GM21390 (cell line): ENCODE measurements at regions not wholly inside any gene's neighbourhood (a gene's known extent, or its start where the extent isn't known, plus 50 kb on each side); places are given as distances from the start of the nearest gene placed in this dataset.
"Not testable (repeated sequence)": the region's sequence is repeated elsewhere in the genome, so short reads cannot be mapped to it uniquely, and the experiment has no call there.

ENCODE experiments used
- ATAC-seq: cut with Tn5 transposase; IDR thresholded peaks from one replicate; pipeline ENCODE4 v1.9.1; 2021; ENCODE audit not compliant: unreplicated experiment

GRCh38 chr4:159780196-159780922 lies 677.5 kb downstream of the RAPGEF2 start:
- ATAC-seq = no peak

GRCh38 chr4:159787901-159788300 lies 685.0 kb downstream of the RAPGEF2 start:
- no peak for ATAC-seq

- no peak for ATAC-seq
Observed at GRCh38 chr4:159791334-159791733, 688.5 kb downstream of the RAPGEF2 start.

GRCh38 chr4:159804592-159804991 lies 701.7 kb downstream of the RAPGEF2 start:
- ATAC-seq = not testable (repeated sequence)

GRCh38 chr4:159823743-159824142 lies 720.9 kb downstream of the RAPGEF2 start:
- no peak for ATAC-seq

GRCh38 chr4:159828687-159829086 lies 725.8 kb downstream of the RAPGEF2 start:
- no peak for ATAC-seq

GRCh38 chr4:159829184-159829583 lies 726.3 kb downstream of the RAPGEF2 start:
- no peak for ATAC-seq

GRCh38 chr4:159837071-159837470 lies 734.2 kb downstream of the RAPGEF2 start:
- ATAC-seq = no peak

GRCh38 chr4:159855731-159856130 lies 752.9 kb downstream of the RAPGEF2 start:
- ATAC-seq = no peak

- ATAC-seq = no peak
Observed at GRCh38 chr4:159856451-159856850, 753.6 kb downstream of the RAPGEF2 start.

GRCh38 chr4:159859656-159860148 lies 756.8 kb downstream of the RAPGEF2 start:
- no peak for ATAC-seq

GRCh38 chr4:159860945-159861344 lies 758.1 kb downstream of the RAPGEF2 start:
- no peak for ATAC-seq

- ATAC-seq = no peak
Observed at GRCh38 chr4:159864337-159864736, 761.5 kb downstream of the RAPGEF2 start.

GRCh38 chr4:159867673-159868072 lies 764.8 kb downstream of the RAPGEF2 start:
- no peak for ATAC-seq

GRCh38 chr4:159868936-159869335 lies 766.1 kb downstream of the RAPGEF2 start:
- not testable (repeated sequence) for ATAC-seq

GRCh38 chr4:159871141-159871540 lies 768.3 kb downstream of the RAPGEF2 start:
- ATAC-seq = no peak

GRCh38 chr4:159881158-159881557 lies 778.3 kb downstream of the RAPGEF2 start:
- no peak for ATAC-seq

GRCh38 chr4:159884989-159885388 lies 782.1 kb downstream of the RAPGEF2 start:
- ATAC-seq = no peak

GRCh38 chr4:159899596-159899995 lies 796.7 kb downstream of the RAPGEF2 start:
- ATAC-seq = no peak

GRCh38 chr4:159900562-159900961 lies 797.7 kb downstream of the RAPGEF2 start:
- no peak for ATAC-seq

GRCh38 chr4:159902648-159903047 lies 799.8 kb downstream of the RAPGEF2 start:
- no peak for ATAC-seq

- ATAC-seq = no peak
Observed at GRCh38 chr4:159904906-159905305, 802.0 kb downstream of the RAPGEF2 start.

- ATAC-seq = no peak
Observed at GRCh38 chr4:159906051-159906450, 803.2 kb downstream of the RAPGEF2 start.
